Left ventricle myocardium inferior (tissue), 1 donor: ENCODE measurements at regions not wholly inside any gene's neighbourhood (a gene's known extent, or its start where the extent isn't known, plus 50 kb on each side); places are given as distances from the start of the nearest gene placed in this dataset.

Experiments
- DNase-seq: peaks from one replicate; pipeline ENCODE4 v3.0.0-alpha.2; 2020
- H3K27ac ChIP-seq: fragments of 200-600 bp; replicated peaks from 2 replicates; pipeline ENCODE4 v1.8.0; 2021
- H3K27me3 ChIP-seq: fragments of 200-600 bp; 2 replicates; pipeline ENCODE4 v1.8.0; 2021; ENCODE audit warnings: low read depth
- H3K36me3 ChIP-seq: fragments of 200-600 bp; 2 replicates; pipeline ENCODE4 v1.8.0; 2021
- H3K4me1 ChIP-seq: fragments of 200-600 bp; 2 replicates; pipeline ENCODE4 v1.8.0; 2021
- H3K4me3 ChIP-seq: fragments of 200-600 bp; 2 replicates; pipeline ENCODE4 v1.8.0; 2021; ENCODE audit warnings: mild to moderate bottlenecking, moderate library complexity
- H3K9me3 ChIP-seq: fragments of 200-600 bp; replicated peaks from 2 replicates; pipeline ENCODE4 v1.8.0; 2021
- CTCF ChIP-seq: fragments of 200-600 bp; IDR thresholded peaks from 2 replicates; pipeline ENCODE4 v1.8.0; 2021; ENCODE audit warnings: antibody characterized with exemption, mild to moderate bottlenecking, borderline replicate concordance
- intact Hi-C: fragments of 100-400 bp; cut with micrococcal nuclease; formaldehyde crosslinking; loops from one replicate; pipeline ENCODE4 v1.11.0; 2022
- donor health status: DM: no; HTN: yes; CAD: no; lungs with severe emphysema.

GRCh38 chr22:48318575-48319320, 1508.9 kb downstream of the BRD1 start:
- Histone ChIP-seq H3K4me1 (no peaks in the 10 kb centered on the region), H3K4me3 (no peak overlapping the region), H3K9me3 (peaks cover 2% of the 10 kb centered on the region), H3K27ac (no peak overlapping the region), H3K27me3 (peaks cover 73% of the 10 kb centered on the region), H3K36me3 (no peaks in the 10 kb centered on the region)
- intact Hi-C loops: no loop called here
- TF ChIP-seq CTCF: no peak
- DNase-seq: no peak

- no peak overlapping the region for H3K27ac ChIP-seq
- H3K36me3 ChIP-seq: no peaks in the 10 kb centered on the region
- H3K9me3 ChIP-seq: no peaks in the 10 kb centered on the region
- peaks cover 75% of the 10 kb centered on the region for H3K27me3 ChIP-seq
- no peak overlapping the region for H3K4me3 ChIP-seq
- TF ChIP-seq CTCF: no peak
- no peak for DNase-seq
- intact Hi-C loops: no loop called here
- no peaks in the 10 kb centered on the region for H3K4me1 ChIP-seq
Measured at GRCh38 chr22:48318173-48318572, 1509.5 kb downstream of the BRD1 start.

GRCh38 chr22:48316257-48317250, 1511.1 kb downstream of the BRD1 start:
- Histone ChIP-seq H3K4me3 (no peak overlapping the region), H3K27ac (no peak overlapping the region), H3K27me3 (peaks cover 74% of the 10 kb centered on the region), H3K9me3 (peaks cover 15% of the 10 kb centered on the region), H3K4me1 (no peaks in the 10 kb centered on the region), H3K36me3 (no peaks in the 10 kb centered on the region)
- no peak for DNase-seq
- no peak for TF ChIP-seq CTCF
- intact Hi-C loops: no loop called here

GRCh38 chr22:48315439-48316256, 1512.0 kb downstream of the BRD1 start:
- DNase-seq: no peak
- no peak overlapping the region for H3K4me3 ChIP-seq
- no peaks in the 10 kb centered on the region for H3K36me3 ChIP-seq
- no peak overlapping the region for H3K27ac ChIP-seq
- no peaks in the 10 kb centered on the region for H3K4me1 ChIP-seq
- intact Hi-C loops: no loop called here
- TF ChIP-seq CTCF: no peak
- peaks cover 24% of the 10 kb centered on the region for H3K9me3 ChIP-seq
- peaks cover 65% of the 10 kb centered on the region for H3K27me3 ChIP-seq

- no peaks in the 10 kb centered on the region for H3K36me3 ChIP-seq
- H3K4me1 ChIP-seq: no peaks in the 10 kb centered on the region
- H3K27ac ChIP-seq: no peak overlapping the region
- H3K9me3 ChIP-seq: peaks cover 25% of the 10 kb centered on the region
- no peak overlapping the region for H3K4me3 ChIP-seq
- H3K27me3 ChIP-seq: peaks cover 49% of the 10 kb centered on the region
- no peak for TF ChIP-seq CTCF
- intact Hi-C loops: no loop called here
- DNase-seq: no peak
Measured at GRCh38 chr22:48314073-48314472, 1513.6 kb downstream of the BRD1 start.
